ENCODE measurements at regions not wholly inside any gene's neighbourhood (a gene's known extent, or its start where the extent isn't known, plus 50 kb on each side); places are given as distances from the start of the nearest gene placed in this dataset.
"Not testable (repeated sequence)": the region's sequence is repeated elsewhere in the genome, so short reads cannot be mapped to it uniquely, and the experiment has no call there.

DNA sequence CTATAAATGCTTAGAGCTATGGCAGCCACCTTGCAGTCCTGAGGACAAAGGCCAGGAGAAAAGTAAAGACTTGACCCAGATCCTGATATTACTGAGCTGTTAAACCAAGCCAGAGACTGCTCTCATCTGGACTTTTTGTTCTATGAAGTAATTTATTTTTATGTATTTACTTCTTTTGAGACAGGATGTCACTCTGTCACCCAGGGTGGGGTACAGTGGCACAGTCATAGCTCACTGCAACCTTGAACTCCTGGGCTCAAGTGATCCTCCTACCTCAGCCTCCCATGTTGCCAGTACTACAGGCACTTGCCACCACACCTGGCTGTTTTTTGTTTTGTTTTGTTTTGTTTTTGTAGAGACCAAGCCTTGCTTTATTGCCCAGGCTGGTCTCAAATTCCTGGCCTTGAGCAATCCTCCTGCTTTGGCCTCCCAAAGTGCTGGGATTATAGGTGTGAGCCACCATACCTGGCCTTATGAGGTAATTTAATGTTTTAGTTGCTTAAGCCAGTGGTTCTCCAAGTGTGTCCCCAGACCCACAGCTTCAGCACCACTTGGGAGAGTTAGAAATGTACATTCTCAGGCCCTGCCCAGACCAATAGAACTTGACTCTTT, 112.1 kb downstream of the COPRS start:
- no peak for DNase-seq

- DNase-seq = no peak
Measured at GRCh38 chr17:31745964-31746600, 113.0 kb downstream of the COPRS start.

- DNase-seq = no peak
Measured at GRCh38 chr17:31744511-31744951, 114.5 kb downstream of the COPRS start.

DNA sequence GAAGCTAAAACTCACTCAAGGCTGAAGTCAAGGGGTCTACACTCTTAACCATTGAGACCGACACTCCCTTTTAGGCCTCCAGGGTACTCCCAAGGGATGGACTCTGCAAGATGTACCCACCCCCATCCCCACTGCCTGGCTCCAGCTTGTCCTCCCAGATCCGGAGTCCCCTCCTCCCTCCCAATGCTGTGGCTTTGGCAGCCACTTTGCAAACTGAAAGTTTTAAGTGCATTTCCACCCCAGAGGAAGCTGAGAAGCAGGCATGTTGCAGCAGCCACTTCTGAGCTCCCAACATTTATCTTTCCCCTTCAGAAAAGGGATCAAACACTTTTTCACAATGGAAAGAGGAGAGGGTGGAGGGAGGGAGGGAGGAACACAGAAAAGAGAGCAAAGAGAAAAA, 115.2 kb downstream of the COPRS start:
- DNase-seq = no peak

DNA sequence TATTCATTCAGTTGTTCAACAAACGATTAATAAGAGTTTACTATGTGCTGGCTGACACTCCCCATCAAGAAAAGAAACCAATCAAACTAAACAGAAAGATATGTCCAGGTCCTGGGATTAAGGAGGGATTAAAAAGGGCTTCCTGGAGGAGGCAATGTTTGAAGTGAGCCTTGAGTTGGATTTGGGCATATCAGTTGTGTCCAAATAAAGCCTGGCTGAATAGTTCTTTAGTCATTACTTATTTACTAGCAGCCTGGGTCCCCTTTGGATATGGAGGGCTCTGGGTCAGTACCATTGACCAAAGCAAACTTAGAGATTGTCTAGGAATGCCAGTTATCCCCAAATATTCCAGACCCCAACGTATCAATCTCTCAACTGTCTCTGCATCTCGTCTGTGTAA, 117.7 kb downstream of the COPRS start:
- no peak for DNase-seq

GRCh38 chr17:31740611-31741082, 118.4 kb downstream of the COPRS start:
- DNase-seq = no peak

DNA sequence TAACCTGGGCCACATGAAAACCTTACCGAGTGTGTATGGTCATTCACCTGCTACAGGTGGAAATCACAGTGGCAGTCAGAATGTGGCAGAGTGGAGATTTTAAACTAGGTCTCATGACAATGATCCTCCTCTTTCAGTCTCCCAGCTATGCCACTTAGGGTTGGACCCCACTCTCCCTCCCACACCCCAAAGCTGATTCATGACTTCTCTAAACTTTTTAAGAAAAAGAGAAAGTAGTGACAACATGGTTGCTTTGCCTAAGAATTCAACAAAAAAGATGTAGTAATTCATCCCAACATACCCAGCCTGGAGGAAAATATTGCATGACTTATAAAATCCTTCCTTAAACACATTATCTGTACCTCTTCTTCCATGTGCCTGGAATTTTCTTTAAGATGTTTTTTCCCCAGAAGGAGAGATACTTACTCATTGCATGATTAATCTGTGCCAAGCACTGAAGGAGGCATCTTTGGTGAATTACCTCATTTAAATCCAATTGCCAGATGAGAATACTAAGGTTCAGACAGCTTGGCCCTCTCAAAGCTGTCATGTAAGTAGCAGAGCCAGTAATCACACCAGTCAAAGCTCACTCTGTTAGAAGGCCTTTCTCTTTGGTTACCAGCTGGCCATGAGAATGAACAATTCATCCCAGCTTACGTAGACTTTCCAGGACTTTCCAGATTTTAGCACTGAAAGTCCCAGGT, 119.9 kb downstream of the COPRS start:
- DNase-seq = no peak

- DNase-seq = no peak
Measured at GRCh38 chr17:31738488-31738887, 120.6 kb downstream of the COPRS start.

DNA sequence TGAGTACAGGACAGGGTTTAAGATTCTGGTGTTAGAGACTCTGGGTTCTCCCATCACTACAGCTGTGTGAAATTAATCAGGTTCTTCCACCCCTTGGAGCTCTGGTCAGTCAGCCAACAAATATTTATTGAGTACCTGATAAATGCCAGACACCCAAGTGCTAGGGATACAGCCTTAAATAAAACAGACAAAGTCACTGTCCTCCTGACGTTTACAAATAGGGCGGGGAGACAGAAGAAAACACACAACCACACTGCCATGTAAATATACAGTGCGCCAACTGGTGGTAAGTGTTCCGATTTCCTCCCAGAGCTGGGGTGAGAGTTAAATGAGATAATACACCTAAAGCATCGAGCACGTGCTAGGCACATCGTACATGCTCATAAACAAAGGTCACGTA, 121.0 kb downstream of the COPRS start:
- DNase-seq = no peak

DNA sequence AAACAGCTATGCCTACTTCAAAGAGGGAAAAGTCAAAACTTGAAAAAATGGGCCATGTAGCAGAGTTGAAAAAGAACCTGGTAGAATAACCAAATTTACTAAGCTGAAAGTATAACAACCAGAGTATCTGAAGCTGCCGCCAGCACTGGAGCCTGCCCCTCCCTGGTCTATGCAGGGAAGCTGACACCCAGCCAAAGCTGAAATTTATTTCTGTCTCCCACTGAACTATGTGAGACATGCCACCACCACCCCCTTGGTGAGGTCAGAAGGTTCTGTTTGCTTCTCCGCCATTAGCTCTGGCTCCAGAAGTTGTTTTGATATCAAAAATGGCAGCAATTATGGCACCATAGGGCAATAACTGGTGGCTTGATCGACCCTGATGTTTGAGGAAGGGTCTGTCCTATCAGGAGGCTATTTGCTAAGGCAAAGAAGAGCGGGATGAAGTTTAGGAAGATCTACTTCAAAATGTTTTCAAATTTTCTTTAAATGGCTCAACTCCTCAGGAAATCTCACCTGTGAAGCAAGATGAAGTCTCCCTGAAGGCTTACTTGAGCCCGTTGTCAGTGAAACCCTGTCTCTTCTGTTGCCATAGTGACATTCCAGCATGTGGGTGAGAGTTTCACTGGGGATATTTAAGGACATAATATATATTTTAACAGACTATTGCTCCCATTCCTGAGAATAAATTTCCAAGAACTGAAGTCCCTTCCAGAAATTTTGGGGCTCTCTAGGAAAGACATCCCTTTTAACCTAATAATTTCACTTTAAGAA, 122.0 kb downstream of the COPRS start:
- no peak for DNase-seq

DNA sequence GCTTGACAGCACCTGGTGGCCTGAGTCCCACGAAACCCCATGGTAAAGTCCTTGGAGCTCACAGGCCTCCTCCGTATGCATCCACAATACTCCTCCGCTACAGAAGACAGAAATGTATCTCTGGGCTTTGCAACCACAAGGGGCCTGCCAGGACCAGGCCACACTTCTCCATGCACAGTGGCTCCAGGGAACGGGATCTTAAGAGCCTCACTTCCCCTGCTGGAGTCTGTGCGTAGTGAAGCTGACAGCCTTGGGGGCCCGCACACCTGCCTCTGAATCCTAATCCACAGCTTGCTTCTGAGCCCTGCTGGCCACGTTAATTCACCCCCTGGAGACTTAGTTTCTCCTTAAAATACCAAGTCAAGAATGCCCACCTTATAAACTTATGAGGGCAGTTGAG, 125.7 kb downstream of the COPRS start:
- no peak for DNase-seq

DNA sequence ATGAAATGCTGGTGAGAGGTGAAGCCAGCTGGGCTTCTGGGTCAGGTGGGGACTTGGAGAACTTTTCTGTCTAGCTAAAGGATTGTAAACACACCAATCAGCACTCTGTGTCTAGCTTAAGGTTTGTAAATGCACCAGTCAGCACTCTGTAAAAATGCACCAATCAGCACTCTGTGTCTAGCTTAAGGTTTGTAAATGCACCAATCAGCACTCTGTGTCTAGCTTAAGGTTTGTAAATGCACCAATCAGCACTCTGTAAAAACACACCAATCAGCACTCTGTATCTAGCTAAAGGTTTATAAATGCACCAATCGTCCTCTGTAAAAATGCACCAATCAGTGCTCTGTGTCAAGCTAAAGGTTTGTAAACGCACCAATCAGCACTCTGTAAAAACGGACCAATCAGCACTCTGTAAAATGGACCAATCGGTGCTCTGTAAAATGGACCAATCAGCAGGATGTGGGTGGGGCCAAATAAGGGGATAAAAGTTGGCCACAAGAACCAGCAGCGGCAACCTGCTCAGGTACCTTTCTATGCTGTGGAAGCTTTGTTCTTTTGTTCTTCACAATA, 127.4 kb downstream of the COPRS start:
- not testable (repeated sequence) for DNase-seq

GRCh38 chr17:31731118-31731517, 127.9 kb downstream of the COPRS start:
- no peak for DNase-seq

DNA sequence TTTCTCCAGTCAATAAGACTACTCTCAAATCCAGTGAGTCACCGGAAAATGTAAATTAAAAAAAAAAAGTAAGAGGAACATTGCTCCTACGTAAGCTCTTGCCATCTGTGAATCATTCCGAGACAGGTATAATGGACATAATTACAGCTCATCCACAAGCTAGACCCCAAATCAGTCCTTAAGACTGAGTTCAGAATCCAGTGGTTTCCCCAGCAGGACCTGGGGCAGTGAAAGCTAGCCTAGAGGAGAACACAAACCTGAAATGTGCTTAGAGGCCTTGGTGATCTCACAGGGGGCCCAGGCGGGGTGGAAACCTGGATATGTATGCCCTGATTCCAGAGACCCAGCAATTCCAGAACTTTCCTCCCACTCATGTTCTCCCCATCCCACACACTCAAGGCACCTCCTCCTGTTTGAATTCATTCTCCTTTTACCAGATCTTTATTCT, 132.0 kb downstream of the COPRS start:
- DNase-seq = no peak

DNA sequence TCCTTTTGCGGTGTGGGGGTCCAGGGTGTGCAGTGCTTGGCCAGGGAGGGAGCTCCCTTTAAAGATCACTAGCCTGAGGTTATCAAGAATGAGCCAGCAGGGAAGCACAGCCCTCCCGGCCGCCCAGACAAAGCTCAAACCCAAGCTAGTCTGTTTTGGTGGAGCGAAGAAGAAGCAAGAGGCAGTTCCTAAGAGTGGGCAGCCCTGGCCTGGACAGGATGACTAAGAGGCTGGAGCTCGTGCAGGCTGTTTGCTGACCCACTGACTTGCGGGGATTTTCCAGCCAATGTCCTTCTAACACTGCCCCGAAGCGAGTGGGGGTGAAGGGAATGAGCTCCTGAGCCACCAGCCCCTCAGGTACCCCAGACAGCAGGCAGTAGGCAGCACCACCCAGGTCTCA, 134.4 kb downstream of the COPRS start:
- DNase-seq = no peak

GRCh38 chr17:31724026-31724425, 135.0 kb downstream of the COPRS start:
- no peak for DNase-seq

DNA sequence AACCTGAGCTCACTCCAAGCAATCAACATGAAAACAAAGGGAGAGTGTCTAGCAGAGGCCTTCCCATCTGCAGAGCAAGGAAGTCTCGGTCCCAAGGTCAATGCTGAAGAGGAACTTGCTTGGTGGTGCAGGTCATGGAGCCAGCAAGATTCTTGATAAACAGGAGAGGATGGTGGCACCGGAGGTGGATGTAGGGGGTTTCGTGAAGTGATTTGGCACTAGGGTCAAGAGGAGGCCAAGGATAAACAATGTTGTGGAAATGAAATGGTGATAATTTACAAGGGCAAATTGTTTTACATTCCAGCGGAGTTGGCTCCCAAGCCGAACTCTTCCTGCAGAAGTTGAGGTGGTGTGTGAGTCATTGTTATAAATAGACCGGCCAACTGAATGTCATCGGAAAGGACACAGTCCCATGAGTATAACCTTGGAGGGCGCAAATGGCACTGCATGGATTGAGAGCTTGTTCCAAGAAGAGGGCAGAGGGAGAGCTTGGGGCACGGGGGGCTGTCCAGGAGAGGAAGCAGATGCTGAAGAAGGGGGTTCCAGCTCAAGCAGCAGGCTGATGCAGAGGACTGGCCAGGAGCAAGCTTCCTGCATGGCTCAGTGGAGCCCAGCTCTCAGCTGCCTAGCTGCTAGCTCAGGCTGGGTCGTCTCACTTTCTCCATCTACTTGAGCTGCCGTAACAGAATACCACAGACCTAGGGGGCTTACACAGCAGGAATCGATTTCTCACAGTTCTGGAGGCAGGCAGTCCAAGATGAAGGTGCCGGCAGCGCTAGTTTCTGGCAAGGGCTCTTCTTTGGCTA, 136.6 kb downstream of the COPRS start:
- no peak for DNase-seq

GRCh38 chr17:31721291-31722025, 137.6 kb downstream of the COPRS start:
- DNase-seq = no peak

DNA sequence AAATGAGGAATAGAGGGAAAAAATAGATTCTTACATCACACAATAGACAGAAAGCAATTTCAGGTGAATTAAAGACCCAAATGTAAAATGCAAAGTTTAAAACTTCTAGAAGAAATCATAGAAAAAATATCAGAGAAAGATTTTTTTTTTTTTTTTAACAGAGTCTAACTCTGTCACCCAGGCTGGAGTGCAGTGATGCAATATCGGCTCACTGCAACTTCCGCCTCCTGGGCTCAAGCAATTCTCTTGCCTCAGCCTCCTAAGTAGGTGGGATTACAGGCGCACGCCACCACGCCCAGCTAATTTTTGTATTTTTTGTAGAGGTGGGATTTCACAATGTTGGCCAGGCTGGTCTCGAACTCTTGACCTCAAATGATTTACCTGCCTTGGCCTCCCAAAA, 141.8 kb downstream of the COPRS start:
- DNase-seq = not testable (repeated sequence)

DNA sequence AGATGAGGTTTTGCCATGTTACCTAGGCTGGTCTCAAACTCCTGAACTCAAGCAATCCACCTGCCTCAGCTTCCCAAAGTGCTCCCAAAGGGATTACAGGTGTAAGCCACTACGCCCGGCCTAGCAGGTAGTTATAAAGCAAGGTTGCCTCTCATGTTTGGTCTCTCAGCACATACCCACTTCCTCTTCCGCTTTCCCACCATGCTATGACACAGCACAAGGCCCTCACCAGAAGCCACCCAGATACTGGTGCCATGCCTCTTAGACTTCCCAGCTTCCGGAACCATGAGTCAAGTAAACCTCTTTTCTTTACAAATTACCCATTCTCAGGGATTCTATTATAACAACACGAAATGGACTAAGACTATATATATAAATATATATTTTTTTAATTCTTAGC, 143.6 kb downstream of the COPRS start:
- no peak for DNase-seq

DNA sequence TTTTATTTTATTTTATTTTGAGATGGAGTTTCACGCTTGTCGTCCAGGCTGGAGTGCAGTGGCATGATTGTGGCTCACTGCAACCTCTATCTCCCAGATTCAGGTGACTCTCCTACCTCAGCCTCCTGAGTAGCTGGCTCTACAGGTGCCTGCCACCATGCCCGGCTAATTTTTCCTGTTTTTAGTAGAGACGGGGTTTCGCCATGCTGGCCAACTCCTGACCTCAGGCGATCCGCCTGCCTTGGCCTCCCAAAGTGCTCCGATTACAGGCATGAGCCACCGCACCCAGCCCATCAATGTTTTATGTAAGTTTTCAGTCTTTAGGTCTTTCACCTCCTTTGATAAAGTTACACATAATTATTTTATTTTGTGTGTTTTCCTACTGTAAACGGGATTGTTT, 154.6 kb downstream of the COPRS start:
- no peak for DNase-seq

Measured in DMS79 treated with DMSO at 0.1 percent for 48 hours (cell line).